ENCODE measurements at regions not wholly inside any gene's neighbourhood (a gene's known extent, or its start where the extent isn't known, plus 50 kb on each side); places are given as distances from the start of the nearest gene placed in this dataset.

DNA sequence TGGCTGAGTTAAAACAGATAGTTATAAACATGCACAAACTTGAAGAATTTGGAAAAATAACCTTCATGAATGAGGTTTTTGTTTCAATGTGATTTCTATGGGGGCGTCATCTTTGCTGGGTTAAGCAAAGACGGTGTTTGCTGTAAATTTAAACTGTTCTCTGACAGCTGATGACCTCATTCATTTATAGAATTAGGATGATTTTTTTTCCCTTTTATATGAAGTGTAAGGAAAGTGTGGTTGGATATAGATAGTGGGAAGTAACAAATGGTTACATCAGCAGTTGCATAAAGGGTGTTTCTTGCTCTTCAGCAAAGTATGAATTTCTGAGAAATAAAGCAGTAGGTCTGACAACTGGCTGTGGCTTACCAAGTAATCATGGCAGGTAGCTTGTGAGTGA lies 137.2 kb upstream of the CENPW start:
- no peak for TF ChIP-seq CTCF (IDR thresholded peaks at IDR 0.05; ENCODE audit: insufficient read depth, low read length, poor library complexity, severe bottlenecking)
- no peak for TF ChIP-seq EZH2phosphoT487 (conservative IDR thresholded peaks at IDR 0.05; ENCODE audit: low read length)
